GM23338 (cell line): ENCODE measurements at regions not wholly inside any gene's neighbourhood (a gene's known extent, or its start where the extent isn't known, plus 50 kb on each side); places are given as distances from the start of the nearest gene placed in this dataset.

Experiments used
- CTCF ChIP-seq, 2 experiments: fragments of 200-600 bp in 1 of 2; sonication (generic) in 1 of 2; conservative IDR thresholded peaks; 2 replicates each; pipeline versions ENCODE4 v1.5.1 to v1.6.1; 2016 to 2017; ENCODE audit warnings: antibody characterized with exemption in 2 of 2, low read depth in 2 of 2, mild to moderate bottlenecking in 2 of 2, moderate library complexity in 1 of 2
- EZH2 ChIP-seq: fragments of 200-600 bp; sonication (generic); IDR thresholded peaks from one replicate; pipeline ENCODE4 v1.8.0; 2017; ENCODE audit warnings: antibody characterized with exemption, mild to moderate bottlenecking, low read depth; ENCODE audit not compliant: unreplicated experiment
- JUNB ChIP-seq: IDR thresholded peaks from one replicate; pipeline ENCODE4 v1.6.1; 2016; ENCODE audit warnings: antibody characterized with exemption; ENCODE audit not compliant: unreplicated experiment
- POLR2AphosphoS5 ChIP-seq: IDR thresholded peaks from 2 replicates; pipeline ENCODE4 v1.6.1; 2016; ENCODE audit warnings: antibody characterized with exemption, low read depth
- ZNF462 ChIP-seq: fragments of 250-450 bp; sonication (Bioruptor Pico); IDR thresholded peaks from 2 replicates; pipeline ENCODE4 v1.5.0; 2020; ENCODE audit warnings: mild to moderate bottlenecking, moderate library complexity

GRCh38 chr2:236728916-236729670 lies 159.5 kb downstream of the ACKR3 start:
- TF ChIP-seq CTCF (conservative IDR thresholded peaks at IDR 0.05; ENCODE audit: low read depth in 2 of 2) (no peak), JUNB (no peak), ZNF462 (CRISPR knock-in tag) (no peak), EZH2 (no peak), POLR2AphosphoS5 (no peak)
